ENCODE measurements at regions not wholly inside any gene's neighbourhood (a gene's known extent, or its start where the extent isn't known, plus 50 kb on each side); places are given as distances from the start of the nearest gene placed in this dataset.
A peak's percentile ranks its signal among the peaks of the same experiment; 100 is the strongest.

GRCh38 chr10:88063861-88064557 is 200.6 kb downstream of the PTEN start:
- no peaks in the 10 kb centered on the region for H3K9me3 ChIP-seq (ENCODE audit: low read depth)
- H3K27ac ChIP-seq: no peak overlapping the region
- H3K27me3 ChIP-seq: no peaks in the 10 kb centered on the region
- TF ChIP-seq, protein P1, sequence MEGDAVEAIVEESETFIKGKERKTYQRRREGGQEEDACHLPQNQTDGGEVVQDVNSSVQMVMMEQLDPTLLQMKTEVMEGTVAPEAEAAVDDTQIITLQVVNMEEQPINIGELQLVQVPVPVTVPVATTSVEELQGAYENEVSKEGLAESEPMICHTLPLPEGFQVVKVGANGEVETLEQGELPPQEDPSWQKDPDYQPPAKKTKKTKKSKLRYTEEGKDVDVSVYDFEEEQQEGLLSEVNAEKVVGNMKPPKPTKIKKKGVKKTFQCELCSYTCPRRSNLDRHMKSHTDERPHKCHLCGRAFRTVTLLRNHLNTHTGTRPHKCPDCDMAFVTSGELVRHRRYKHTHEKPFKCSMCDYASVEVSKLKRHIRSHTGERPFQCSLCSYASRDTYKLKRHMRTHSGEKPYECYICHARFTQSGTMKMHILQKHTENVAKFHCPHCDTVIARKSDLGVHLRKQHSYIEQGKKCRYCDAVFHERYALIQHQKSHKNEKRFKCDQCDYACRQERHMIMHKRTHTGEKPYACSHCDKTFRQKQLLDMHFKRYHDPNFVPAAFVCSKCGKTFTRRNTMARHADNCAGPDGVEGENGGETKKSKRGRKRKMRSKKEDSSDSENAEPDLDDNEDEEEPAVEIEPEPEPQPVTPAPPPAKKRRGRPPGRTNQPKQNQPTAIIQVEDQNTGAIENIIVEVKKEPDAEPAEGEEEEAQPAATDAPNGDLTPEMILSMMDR (IDR thresholded peaks at IDR 0.05; ENCODE audit: low read depth, low read length): no peak
- H3K36me3 ChIP-seq: no peaks in the 10 kb centered on the region
- DNase-seq (ENCODE audit: low read depth in 1 of 2, low spot score in 1 of 2): no peak
- no peak overlapping the region for H3K4me3 ChIP-seq
- H3K4me1 ChIP-seq (ENCODE audit: low read depth): peaks cover 12% of the 10 kb centered on the region

GRCh38 chr10:88064608-88065382 is 201.4 kb downstream of the PTEN start:
- no peak overlapping the region for H3K4me3 ChIP-seq
- peak in 1 of 2 donors; percentile 67 for DNase-seq (ENCODE audit: low read depth in 1 of 2, low spot score in 1 of 2)
- H3K36me3 ChIP-seq: no peaks in the 10 kb centered on the region
- peaks cover 12% of the 10 kb centered on the region for H3K4me1 ChIP-seq (ENCODE audit: low read depth)
- no peaks in the 10 kb centered on the region for H3K9me3 ChIP-seq (ENCODE audit: low read depth)
- H3K27me3 ChIP-seq: no peaks in the 10 kb centered on the region
- TF ChIP-seq, protein P1 (IDR thresholded peaks at IDR 0.05; ENCODE audit: low read depth, low read length): no peak
- H3K27ac ChIP-seq: no peak overlapping the region

DNA sequence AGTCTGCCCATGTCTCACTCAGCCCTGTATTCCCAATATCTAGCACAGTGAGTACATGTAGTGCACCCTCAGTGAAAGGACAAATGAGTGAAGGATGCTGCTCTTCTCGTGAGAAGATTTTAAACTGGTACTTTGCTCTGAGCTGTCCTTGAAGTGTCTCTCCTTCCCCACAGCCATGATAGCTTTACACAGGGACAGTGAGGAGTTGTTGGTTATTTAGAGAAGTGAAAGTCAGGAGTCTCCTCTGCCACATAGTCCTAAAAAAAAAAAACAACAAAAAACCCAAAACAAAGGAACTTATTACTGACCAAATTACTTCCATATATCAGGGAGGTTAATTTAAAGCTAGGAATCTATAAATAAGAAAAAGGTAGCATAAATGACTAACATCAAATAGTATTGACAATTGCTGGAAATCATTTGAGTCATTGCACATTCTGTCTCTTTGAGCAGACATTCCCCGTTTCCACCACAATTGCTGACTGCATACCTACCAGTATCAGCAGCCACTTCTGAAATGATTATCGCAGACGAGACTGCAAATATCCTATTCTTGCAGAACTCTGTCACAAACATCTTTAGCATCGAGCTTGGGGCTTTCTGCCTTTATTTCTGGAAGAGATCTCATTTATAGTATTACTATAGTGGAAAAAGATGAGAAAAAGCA is 202.1 kb downstream of the PTEN start:
- no peak overlapping the region for H3K4me3 ChIP-seq
- H3K27ac ChIP-seq: no peak overlapping the region
- H3K27me3 ChIP-seq: no peaks in the 10 kb centered on the region
- TF ChIP-seq, protein P1 (IDR thresholded peaks at IDR 0.05; ENCODE audit: low read depth, low read length): no peak
- no peak for DNase-seq (ENCODE audit: low read depth in 1 of 2, low spot score in 1 of 2)
- H3K4me1 ChIP-seq (ENCODE audit: low read depth): peaks cover 12% of the 10 kb centered on the region
- no peaks in the 10 kb centered on the region for H3K36me3 ChIP-seq
- H3K9me3 ChIP-seq (ENCODE audit: low read depth): no peaks in the 10 kb centered on the region

DNA sequence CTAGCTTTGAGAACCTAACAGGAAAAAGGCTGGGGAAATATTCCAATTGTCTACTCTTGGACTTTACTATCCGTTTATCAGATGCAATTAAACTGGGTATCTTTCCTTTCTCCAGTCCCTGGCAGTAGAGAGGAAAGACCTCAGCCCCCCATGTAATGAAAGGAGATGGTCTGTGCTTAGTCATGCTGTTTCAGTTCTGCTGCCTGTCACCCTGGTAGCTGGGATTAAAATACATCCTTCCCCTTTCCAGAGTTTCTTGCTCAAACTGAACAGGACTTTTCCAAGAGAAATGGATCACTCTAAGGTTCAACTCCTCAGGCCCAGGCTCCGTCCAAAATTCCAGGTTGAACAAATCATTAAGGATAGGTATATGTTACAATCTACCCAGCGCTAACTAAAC is 202.9 kb downstream of the PTEN start:
- DNase-seq (ENCODE audit: low read depth in 1 of 2, low spot score in 1 of 2): no peak
- H3K4me3 ChIP-seq: no peak overlapping the region
- peaks cover 12% of the 10 kb centered on the region for H3K4me1 ChIP-seq (ENCODE audit: low read depth)
- no peaks in the 10 kb centered on the region for H3K36me3 ChIP-seq
- no peaks in the 10 kb centered on the region for H3K27me3 ChIP-seq
- TF ChIP-seq, protein P1 (IDR thresholded peaks at IDR 0.05; ENCODE audit: low read depth, low read length): no peak
- H3K9me3 ChIP-seq (ENCODE audit: low read depth): no peaks in the 10 kb centered on the region
- no peak overlapping the region for H3K27ac ChIP-seq

DNA sequence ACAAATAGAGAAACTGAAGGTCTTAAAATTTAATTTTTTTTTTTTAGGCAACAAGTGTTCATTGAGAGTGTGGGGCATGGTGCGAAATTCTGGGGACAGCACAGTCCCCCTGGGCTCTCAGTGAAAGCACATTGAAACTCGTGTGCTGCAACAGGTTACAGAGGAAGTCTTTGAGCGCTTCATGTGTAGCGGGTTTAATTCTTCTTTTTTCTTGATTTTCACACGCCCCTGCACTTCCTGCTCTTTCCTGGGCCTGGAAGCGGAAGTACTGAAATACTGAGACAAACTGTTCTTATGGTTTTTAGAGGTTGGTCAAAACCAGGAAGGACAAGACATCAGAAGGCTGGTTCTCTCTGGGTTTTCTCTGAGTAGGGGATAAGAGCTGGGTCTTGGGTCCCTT is 203.5 kb downstream of the PTEN start:
- Histone ChIP-seq H3K9me3 (ENCODE audit: low read depth) (no peaks in the 10 kb centered on the region), H3K27me3 (no peaks in the 10 kb centered on the region), H3K4me3 (no peak overlapping the region), H3K27ac (no peak overlapping the region), H3K4me1 (ENCODE audit: low read depth) (peaks cover 12% of the 10 kb centered on the region), H3K36me3 (no peaks in the 10 kb centered on the region)
- no peak for DNase-seq (ENCODE audit: low read depth in 1 of 2, low spot score in 1 of 2)
- TF ChIP-seq, protein P1 (IDR thresholded peaks at IDR 0.05; ENCODE audit: low read depth, low read length): no peak
